NB4 (cell line): ENCODE measurements at regions not wholly inside any gene's neighbourhood (a gene's known extent, or its start where the extent isn't known, plus 50 kb on each side); places are given as distances from the start of the nearest gene placed in this dataset.

Experiments used
- CTCF ChIP-seq: IDR thresholded peaks from one replicate; pipeline ENCODE4 v1.5.1; 2012; ENCODE audit warnings: low read depth, low read length
- MAX ChIP-seq: IDR thresholded peaks from 2 replicates; pipeline ENCODE4 v1.6.1; 2011; ENCODE audit warnings: low read depth, low read length
- MYC ChIP-seq: IDR thresholded peaks from 2 replicates; pipeline ENCODE4 v1.6.1; 2011; ENCODE audit warnings: low read depth, low read length
- POLR2A ChIP-seq: IDR thresholded peaks from 2 replicates; pipeline ENCODE4 v1.6.1; 2011; ENCODE audit warnings: mild to moderate bottlenecking; ENCODE audit not compliant: insufficient read length; ENCODE audit errors: extremely low read depth

- no peak for TF ChIP-seq CTCF
- no peak for TF ChIP-seq POLR2A
- TF ChIP-seq MAX, result no peak
- no peak for TF ChIP-seq MYC
Observed at GRCh38 chr10:44510379-44511115, 125.7 kb upstream of the CXCL12 start.
